ENCODE measurements at regions not wholly inside any gene's neighbourhood (a gene's known extent, or its start where the extent isn't known, plus 50 kb on each side); places are given as distances from the start of the nearest gene placed in this dataset.

GRCh38 chr2:146038014-146038413 lies 1518.1 kb upstream of the ZEB2 start:
- no peak for DNase-seq

- DNase-seq, result no peak
Measured at GRCh38 chr2:146037334-146037870, 1517.5 kb upstream of the ZEB2 start.

DNA sequence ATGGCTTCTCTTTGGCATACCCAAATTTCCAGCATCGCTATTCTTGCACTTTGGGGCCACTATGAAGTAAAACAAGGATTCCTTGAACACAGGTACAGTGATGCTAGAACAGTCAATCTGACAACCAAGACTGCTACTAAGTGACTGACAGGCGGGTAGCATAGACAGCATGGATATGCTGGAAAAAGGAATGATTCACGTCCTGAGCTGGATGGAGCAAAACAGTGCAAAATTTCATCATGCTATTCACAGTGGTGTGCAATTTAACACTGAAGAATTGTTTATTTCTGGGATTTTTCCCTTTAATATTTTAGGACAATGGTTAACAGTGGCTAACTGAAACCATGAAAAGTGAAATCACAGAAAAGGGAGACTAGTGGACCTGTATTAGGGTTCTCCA lies 1511.2 kb upstream of the ZEB2 start:
- no peak for DNase-seq

DNA sequence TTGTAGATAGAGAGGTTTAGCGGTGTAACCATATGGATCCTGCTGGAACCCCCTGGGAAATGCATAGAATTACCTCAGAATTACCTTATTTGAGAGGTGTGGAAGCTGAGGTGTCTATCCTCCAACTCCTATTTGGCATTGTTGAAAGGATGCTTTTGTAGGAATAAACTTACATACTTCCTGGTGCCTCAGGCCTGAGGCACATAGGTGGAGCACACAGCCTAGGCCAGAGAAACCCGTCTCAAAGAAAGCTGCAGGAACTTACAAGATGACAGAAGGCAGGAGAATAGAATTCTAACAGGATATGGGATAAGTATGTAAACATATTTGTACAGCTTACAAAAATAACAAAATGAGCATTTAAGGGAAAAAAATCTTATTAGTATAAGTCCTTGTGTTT lies 1507.2 kb upstream of the ZEB2 start:
- DNase-seq, result no peak

- no peak for DNase-seq
Measured at GRCh38 chr2:146025519-146025918, 1505.6 kb upstream of the ZEB2 start.

DNA sequence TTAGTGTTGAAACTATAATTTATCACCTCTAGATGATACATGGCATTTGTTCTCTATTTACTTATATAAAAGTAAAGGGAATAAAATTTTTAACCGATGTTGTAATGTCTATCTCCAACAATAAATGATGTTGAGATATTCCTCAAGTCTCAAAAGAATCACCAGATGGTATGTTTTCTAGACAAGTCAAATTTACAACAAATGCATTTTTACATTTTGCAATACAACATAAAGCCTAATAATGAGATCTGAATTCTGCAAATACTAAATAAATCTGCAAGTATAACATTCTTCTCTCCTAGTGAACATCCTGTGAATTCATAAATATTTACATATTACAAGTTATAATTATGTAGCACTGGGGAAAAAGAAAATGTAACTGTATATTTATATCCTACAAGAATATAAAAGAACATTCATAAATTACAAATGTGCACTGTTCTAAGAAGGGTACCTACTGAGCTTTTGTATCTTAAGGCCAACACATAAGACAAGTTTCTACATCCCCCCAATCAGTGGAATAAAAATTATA lies 1504.4 kb upstream of the ZEB2 start:
- no peak for DNase-seq

DNA sequence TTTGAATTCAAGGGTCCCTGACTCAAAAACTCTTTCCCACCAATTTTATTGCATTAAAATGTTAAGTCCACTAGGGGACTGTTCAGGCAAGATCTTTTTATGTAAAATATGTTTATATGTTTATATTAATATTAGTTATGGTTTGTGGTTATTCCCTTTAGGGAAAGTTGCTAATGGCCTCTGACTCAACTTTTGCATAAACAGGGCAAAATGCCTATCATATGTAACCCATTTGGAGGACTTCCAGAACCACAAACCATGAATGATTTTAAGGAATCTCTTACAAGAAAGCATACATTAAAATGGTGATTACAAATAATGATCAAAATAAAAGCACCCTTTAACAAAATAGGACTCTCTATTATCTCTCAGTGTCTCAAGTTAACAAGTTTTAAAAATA lies 1484.5 kb upstream of the ZEB2 start:
- no peak for DNase-seq

GRCh38 chr2:146003337-146003736 lies 1483.4 kb upstream of the ZEB2 start:
- no peak for DNase-seq

GRCh38 chr2:145994910-145995309 lies 1475.0 kb upstream of the ZEB2 start:
- no peak for DNase-seq

GRCh38 chr2:145992572-145992971 lies 1472.7 kb upstream of the ZEB2 start:
- no peak for DNase-seq

DNA sequence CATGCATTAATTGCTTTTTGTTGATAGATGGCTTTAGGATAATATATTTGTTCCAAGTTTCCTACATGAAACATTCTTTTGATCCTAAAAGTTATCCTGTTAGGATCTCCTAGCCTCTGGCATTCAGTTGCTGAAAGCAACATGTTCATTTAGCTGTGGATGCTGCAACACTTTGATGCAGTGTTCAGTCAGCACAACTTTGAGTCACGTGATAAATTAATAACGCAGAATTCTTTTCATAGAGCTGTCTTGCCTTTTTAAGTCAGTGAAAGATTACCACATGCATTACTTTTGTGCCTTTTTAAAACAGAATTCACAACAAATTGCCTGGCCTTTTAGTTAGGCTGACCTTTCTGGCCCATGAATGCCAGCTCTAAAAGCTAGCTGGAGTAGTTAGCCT lies 1467.9 kb upstream of the ZEB2 start:
- DNase-seq, result no peak

DNA sequence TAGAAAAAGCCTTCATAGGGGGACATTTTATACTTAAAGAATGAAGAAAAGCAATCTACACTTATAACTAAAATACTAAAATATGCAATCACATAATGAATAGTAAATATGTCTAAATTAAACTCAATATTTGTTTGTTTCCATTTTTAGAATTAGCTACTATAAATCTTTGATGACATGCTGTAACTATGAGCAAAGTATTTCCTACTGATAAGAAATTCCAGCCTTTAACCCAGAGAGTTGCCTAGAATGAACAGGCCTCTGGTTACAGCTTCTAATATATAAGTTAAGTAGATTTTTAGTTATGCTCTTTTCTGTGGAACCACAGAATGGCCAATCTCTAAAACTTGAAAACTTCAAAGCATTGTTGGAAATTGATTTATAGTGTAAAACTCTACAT lies 1465.6 kb upstream of the ZEB2 start:
- DNase-seq, result no peak

- DNase-seq, result no peak
Measured at GRCh38 chr2:145984580-145984979, 1464.7 kb upstream of the ZEB2 start.

GRCh38 chr2:145980318-145980717 lies 1460.4 kb upstream of the ZEB2 start:
- no peak for DNase-seq

- DNase-seq, result no peak
Measured at GRCh38 chr2:145975406-145975805, 1455.5 kb upstream of the ZEB2 start.

DNA sequence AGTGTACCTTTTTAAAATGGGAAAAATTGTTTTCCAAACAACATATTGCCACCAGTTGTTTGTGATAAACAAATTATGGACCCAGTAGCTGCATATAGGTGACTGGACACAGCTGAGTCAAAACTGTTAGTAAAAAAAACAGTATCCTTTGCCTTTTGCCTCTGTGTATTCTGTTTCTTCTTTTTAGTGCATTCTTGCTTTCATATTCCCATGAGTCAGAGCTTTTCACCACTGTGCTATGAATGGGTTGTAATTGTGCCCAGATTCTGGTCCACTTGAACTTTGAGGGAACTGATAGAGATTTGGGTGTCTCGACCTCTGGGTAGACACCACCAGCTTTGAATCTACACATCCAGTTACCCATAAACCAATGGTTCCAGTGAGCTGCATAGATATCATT lies 1441.9 kb upstream of the ZEB2 start:
- DNase-seq, result no peak

- no peak for DNase-seq
Measured at GRCh38 chr2:145960479-145961163, 1440.7 kb upstream of the ZEB2 start.

DNA sequence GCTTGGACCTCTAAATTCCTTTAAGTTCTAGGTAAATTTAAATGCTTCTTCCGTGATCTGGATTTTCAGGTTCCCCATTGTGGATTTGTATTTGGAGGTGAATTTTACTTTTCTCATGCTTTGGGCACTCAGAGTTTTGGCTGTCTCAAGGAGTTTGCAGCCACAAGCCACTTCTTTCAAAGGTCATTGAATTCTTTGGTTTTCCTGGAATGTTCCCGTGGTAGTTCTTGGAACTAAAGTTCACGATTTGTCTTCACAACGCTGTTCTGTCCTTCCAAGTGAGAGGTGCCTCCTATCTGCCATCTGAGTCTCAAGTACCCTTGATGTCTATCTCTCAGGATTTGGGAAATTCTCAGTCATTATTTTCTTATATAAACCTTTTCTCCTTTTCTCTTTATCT lies 1438.7 kb upstream of the ZEB2 start:
- no peak for DNase-seq

DNA sequence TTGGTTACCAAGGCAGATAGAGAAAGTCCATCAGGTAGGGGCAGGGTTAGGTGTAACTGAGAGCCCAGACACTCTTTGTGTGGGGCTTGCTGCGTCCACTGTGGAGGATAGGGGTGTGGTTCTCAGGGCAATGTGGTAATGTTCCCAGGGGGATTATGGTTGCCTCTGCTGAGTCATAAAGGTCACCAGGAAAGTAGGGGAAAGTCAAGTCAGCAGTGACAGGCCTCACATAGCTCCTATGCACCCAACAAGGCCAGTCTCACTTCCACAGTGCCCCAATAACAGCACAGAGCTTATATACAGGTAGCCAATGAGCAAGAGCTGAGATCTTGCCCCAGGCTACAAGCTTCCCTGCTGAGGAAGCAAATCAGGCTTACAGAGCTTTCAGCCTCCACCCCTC lies 1438.0 kb upstream of the ZEB2 start:
- no peak for DNase-seq

- no peak for DNase-seq
Measured at GRCh38 chr2:145939949-145940348, 1420.0 kb upstream of the ZEB2 start.

- no peak for DNase-seq
Measured at GRCh38 chr2:145935016-145935415, 1415.1 kb upstream of the ZEB2 start.

DNA sequence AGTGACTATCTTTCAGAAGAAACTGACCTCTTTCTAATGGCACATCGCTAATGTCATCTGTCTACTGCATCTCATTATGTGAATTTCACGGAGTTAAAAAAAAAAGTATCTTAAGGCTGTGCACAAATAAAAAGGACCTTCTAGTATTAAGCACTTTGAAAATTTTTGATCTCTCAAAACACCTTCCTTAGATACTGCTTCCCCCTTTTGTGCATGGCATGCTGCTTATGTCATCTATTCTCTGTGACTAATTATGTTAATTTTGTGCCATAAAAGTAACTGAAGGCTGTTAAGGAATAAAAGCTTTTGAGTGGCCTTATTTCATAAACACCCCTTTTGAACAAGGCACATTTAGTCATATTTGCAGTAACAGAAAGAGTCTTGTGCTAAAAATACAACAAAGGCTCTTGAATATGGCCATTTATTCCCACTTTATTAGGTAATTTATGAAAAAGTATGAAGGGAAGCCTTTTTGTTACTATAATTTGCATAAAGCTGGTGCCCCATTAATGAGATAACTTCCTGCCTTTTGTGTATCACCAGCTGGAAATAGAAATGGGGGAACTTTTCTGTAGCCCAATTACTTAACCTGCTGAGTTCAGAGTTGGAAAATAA lies 1412.0 kb upstream of the ZEB2 start:
- no peak for DNase-seq

- no peak for DNase-seq
Measured at GRCh38 chr2:145930318-145930717, 1410.4 kb upstream of the ZEB2 start.

DNA sequence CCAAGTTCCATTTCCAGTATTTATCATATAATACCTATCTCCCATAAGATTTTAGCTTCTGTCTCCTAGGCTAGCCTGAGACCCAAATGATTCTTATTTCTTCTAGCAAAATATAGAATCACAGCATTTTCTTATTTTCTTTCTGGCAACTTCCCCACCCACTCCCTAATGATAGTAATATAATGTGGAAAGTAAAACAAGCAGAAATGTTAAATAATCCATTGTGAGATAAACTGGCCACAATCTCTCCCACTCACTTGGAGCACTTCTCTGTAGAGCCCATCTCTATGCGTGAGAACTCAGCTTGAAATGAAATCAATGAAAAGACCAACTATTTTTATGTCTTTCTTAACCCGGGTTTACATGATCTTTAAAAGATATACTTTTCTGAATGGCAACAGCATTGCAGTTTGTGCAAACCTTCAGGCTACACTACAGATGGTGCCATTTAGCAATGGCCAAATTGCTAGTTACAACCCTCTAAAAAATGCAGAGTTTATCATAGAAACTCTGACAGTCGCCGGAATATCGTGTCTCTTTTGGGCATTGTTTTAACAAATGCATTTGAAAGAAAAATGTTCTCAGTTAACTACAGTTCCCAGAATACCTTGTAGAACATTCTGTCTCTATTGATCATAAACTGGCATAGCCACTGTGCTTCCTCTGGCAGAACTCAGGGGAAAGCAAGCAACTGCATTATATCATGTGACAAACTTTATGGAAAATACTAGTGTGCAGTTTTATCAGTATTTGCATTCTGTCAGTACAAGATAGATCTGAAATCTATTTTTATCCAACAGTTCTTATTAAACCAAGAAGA lies 1407.4 kb upstream of the ZEB2 start:
- DNase-seq, result no peak
